Epidermal melanocyte (primary cell): ENCODE measurements at regions not wholly inside any gene's neighbourhood (a gene's known extent, or its start where the extent isn't known, plus 50 kb on each side); places are given as distances from the start of the nearest gene placed in this dataset.
"Not testable (repeated sequence)": the region's sequence is repeated elsewhere in the genome, so short reads cannot be mapped to it uniquely, and the experiment has no call there.

Experiments
- DNase-seq: peaks from one replicate; pipeline ENCODE4 v3.0.0; 2011; ENCODE audit warnings: low spot score; ENCODE audit not compliant: insufficient read length

- no peak for DNase-seq
These were observed 281.2 kb upstream of the DEFB112 start for GRCh38 chr6:50330963-50331362.

DNA sequence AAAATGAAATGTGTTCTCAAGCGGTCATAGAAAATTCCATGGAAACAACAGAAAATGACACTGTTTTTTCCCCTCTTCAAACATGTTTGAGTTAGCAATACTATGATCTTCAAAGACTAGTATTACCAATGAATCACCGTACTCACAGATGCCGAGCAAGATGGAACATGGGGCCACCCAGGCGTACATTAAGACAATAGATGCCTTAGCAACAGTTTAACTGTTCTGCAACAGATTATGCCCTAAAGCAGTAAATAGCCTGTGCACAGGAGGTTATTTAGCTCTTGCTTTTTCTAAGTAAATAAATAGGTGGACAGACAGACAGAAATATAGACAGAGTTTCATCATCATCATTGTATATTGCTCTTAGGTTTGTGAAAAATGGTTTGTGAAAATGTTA is 284.0 kb upstream of the DEFB112 start:
- no peak for DNase-seq

DNA sequence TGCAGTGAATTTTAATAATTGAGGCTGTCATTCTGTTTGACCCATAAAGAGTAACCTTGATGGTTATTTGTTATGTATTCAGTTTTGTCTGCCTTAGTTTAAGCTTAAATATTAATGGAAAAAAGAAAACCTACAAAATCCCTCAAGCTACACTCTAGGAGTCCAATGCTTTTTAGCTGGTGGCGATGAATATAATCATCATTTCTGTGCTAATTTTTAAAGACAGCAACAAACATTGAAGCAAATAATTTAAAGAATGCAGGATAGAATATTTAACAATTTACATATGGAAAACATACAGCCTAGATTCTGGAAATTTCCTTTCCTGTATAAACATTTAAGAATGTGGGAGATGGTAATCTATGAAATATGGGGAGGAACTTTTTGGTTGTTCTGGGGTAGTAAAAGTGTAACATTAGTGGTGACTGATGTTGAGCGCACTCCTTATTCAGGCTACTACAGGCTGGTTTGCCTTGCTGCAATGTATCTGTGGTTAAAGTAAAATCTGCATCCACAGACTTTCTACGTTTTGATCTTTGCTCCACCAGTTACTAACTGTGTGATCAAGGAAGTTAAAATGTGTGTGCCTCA is 287.9 kb upstream of the DEFB112 start:
- DNase-seq: no peak

GRCh38 chr6:50353603-50354002 is 303.9 kb upstream of the DEFB112 start:
- no peak for DNase-seq

DNA sequence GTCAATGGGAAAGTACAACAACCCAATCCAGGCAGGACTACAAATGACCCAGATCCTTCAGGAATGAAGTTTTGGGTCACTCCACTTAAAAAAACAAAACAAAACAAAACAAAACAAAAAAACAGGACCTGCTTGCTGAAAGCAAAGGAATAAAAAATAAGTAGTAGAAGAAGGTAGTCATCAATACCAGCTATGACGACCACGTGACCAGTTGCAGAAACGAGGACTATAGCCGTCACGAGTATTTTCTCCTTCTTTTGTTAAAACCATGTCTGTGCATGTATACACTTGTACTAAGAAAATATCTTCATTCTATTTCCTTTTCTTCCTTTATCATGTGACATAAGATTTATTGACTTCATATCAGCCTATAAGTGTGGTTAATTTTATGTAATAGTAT is 308.4 kb upstream of the DEFB112 start:
- no peak for DNase-seq

GRCh38 chr6:50361641-50362331 is 312.1 kb upstream of the DEFB112 start:
- no peak for DNase-seq

GRCh38 chr6:50362706-50363105 is 313.0 kb upstream of the DEFB112 start:
- no peak for DNase-seq

DNA sequence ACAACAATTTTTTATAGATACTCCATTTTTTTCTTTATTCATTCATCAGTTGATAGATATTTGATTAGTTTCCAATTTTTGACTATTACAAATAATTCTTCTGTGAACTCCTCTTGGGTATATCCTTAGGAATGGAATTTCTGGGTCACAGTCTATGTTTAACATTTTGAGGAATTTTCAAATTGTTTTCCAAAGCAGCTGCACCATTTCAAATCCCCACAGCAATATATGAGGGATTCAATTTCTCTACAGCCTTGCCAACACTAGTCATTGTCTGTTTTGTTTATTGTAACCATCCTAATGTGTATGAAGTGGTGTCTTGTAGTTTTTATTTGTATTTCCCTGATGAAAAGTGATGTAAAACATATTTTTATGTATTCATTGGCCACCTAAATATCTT is 320.3 kb upstream of the DEFB112 start:
- no peak for DNase-seq

- no peak for DNase-seq
These were observed 330.8 kb upstream of the DEFB112 start for GRCh38 chr6:50380406-50381098.

DNA sequence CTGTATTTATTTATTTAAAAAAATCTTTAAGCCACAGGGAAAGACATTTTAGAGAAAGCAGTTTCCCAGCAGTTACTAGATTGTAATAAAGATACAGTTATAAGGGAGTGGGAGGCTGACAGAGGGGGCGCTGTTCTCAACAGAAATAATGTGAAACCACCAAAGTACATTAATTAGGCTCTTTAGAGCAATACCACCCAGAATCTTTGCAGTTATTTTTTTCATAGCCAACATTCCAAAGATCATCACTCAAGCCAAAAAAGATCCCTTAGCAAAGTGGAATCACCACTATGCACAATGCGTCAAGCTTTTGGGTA is 331.3 kb upstream of the DEFB112 start:
- DNase-seq: no peak

DNA sequence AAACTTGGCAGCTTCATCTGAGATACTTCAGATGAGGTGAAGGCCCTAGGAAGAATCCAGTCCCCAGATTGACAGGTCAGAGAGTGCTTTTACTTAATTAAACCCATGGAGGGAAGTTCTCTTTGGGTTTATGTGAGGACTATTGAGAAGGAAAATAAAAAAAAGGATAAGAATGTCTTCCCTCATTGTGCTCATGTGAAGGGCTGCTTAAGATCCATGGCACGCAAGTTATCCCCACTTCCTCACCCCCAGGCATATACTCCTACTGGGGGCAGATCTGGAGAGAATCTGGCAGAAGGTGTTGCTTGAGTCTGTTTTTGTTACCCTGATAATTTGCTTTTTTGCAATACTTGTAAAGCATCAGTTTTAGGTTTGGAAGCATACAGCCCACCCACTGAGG is 322.9 kb upstream of the TFAP2D start:
- peak; percentile 26 for DNase-seq

DNA sequence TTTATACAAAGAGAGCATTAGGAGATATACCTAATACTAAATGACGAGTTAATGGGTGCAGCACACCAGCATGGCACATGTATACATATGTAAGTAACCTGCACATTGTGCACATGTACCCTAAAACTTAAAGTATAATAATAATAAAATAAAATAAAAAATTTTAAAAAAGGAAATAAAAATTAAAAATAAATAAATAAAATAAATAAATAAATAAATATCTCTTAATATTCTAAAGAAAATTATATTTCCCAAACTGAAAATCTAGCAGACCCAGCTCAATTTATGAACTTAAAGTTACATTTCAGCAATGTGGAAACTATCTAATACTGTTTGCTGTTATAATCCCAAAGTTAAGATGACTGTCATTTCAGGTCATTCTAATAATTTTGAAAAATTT is 319.2 kb upstream of the TFAP2D start:
- DNase-seq: not testable (repeated sequence)

DNA sequence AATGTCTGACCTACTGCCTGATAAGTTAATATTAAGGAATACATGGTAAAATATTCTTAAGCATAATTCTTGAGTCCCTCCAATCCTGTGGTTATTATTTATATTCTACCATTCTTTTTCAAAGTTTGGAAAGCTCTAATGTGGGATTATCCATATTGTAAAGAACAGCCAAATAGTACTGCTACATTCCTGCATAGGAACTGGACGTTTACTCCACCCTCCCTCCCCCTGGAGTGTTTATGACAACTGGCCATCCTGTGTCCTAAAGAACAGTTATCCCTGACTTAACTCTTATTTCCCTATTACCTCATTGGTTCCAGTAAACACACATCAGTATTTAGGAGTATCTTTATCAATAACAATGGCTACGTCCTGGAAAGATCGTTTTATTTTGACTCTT is 308.7 kb upstream of the TFAP2D start:
- DNase-seq: no peak

- no peak for DNase-seq
These were observed 302.7 kb upstream of the TFAP2D start for GRCh38 chr6:50410579-50410978.

GRCh38 chr6:50421041-50421440 is 292.3 kb upstream of the TFAP2D start:
- DNase-seq: not testable (repeated sequence)

DNA sequence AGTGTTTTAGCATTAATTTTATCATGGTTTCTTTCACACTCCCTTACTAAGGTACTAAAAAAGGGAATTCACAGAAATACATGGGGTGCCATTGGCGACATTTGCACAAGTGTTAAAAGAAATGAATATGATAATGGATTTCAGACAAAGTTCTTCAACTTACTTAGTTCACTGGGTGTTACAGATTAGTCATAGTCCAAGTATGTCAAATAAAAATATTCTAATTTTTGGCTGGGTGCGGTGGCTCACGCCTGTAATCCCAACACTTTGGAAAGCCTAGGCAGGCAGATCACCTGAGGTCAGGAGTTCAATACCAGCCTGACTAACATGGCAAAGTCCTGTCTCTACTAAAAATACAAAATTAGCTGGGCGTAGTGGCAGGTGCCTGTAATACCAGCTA is 286.1 kb upstream of the TFAP2D start:
- DNase-seq: no peak

DNA sequence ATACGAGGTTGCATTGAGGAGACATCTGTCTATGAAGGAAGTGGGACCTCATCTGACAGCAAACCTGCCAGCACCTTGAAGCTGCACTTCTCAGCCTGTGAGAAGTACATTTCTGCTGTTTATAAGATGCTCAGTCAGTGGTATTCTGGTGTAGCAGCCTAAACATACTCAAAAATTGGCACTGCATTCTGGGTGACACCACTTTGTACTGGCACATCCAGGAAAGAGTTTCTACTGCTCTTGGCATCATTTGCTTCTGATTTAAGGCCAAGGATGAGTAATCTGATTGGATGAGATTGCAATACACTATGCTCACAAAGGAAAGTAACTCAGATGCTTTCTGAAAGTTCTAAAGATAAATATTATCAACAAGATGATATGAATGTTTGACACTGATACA is 275.4 kb upstream of the TFAP2D start:
- no peak for DNase-seq

DNA sequence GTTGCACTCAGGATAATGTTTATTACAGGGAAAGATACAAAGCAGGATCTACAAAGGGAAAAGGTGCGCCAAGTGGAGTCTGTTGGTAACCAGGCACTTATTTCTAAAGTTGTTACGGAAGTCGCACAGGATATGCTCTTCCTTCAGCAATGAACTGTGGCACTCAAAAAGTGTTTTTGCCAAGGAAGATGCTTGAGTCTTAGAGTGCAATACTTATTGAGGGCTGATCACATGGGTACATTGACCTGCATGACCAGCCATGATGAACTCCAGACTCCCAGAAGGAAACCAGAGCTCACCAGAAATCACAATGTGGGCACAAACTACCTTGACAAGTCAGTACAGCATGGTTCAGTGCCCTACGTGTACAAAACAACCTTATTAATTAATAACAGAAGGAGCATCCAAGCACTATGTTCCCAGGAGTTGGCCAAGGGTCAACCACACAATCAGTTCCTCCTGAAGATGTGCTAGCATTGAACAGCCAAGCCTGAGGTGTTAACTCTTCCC is 270.7 kb upstream of the TFAP2D start:
- DNase-seq: no peak

GRCh38 chr6:50443144-50443543 is 270.2 kb upstream of the TFAP2D start:
- DNase-seq: no peak

DNA sequence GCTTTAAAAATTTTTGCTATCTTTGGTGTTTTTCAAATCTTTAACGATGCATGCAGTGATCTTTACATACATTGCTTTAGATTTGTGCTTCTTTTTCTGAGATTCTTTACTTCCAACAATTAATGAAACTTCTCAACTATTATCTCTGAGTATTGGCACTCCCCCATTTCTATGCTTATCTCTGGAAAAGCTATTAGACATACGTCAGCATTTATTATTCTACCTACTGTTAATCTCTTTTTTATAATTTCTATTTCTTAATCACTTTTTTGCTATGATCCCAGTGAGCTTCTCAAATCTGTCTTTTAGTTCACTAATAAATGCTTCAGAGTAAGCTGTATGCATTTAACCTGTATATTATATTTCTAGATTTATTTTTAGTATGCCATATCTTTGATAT is 264.2 kb upstream of the TFAP2D start:
- no peak for DNase-seq

DNA sequence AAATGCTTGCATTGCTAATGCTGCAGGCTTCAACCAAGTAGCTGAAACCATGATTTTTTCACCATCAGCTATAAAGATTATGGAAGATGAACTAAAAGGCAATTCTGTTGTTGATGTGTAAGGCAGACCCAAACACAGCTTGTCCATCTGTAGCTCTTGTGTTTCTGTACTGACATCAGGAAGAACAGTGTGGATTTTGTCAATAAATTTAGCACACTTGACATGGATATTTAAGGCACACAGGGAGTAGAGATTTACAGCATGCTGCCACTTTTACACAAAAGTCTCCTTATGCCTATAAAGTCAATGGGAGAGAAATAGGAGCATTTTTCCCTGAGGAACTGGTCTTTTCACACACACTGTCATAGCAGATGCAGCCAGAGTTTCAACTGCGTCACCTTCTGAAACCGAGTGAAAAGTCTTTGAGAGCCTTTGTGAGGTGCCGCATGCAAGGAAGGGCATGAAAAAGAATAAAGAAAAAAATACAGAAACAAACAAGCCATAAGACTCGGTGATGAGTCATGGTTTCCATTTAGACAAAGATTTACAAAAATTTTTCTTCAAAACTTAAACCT is 261.4 kb upstream of the TFAP2D start:
- peak; percentile 33 for DNase-seq

DNA sequence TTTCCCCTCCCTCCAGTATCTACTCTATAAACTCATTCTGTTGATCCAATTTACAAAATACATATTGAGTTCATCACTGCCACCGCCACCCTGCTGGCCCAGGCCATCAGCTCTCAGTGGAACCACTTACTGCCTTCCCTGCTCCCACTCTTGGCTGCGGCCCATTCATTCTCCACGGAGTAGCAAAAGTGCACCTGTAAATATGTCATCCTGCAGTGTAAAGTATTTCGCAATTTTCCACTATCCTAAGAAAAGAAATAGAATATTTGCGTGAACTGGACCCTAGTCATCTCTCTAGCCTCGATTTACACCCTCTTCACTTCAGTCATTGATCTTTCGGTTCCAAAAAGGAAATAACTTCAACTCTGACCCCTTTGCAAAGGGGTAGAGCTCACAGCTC is 258.3 kb upstream of the TFAP2D start:
- no peak for DNase-seq
